ENCODE measurements at regions not wholly inside any gene's neighbourhood (a gene's known extent, or its start where the extent isn't known, plus 50 kb on each side); places are given as distances from the start of the nearest gene placed in this dataset.
"Not testable (repeated sequence)": the region's sequence is repeated elsewhere in the genome, so short reads cannot be mapped to it uniquely, and the experiment has no call there.

DNA sequence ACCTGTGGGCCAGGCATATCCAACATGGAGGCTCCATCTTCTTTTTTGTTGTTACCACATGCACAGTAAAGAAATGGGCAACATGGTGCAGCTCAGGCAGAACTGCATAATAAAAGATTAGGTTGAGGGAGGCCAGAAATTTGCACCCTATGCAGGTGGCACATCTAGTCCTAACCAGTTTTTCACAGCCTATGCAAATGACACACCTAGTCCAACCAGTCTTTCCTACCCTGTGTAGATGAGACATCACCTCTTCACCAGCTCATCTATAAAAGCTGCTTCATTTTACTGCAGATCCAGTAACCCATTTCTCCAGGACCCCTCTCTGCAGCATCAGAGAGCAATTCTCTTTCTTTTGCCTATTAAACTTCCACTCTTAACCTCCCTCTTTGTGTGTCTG lies 411.0 kb upstream of the PCDH15 start:
- Histone ChIP-seq H3K36me3 (ENCODE audit: control insufficient read depth, insufficient read depth, low read length) (no peaks in the 10 kb centered on the region), H3K4me3 (ENCODE audit: low read length) (no peak overlapping the region), H3K9me3 (ENCODE audit: control insufficient read depth, low read length) (no peaks in the 10 kb centered on the region), H3K4me1 (ENCODE audit: control insufficient read depth, insufficient read depth, low read length) (no peaks in the 10 kb centered on the region), H3K27me3 (ENCODE audit: control insufficient read depth, insufficient read depth, low read length) (no peaks in the 10 kb centered on the region), H3K9ac (ENCODE audit: low read length) (no peak overlapping the region)

DNA sequence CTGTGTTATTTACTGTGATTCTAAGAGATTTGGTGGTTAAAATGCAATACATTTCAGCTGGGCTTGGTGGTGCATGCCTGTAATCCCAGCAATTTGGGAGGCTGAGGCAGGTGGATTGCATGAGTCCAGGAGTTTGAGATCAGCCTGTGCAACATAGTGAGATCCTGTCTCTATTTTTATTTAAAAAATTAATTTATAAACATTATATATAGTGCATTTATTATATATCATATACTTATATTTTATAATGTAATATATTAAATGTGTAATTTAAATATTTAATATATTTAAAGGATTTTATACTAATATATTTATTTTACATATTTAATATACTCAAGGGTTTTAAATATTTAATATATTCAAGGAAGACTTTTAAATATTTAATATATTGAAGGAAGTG lies 402.8 kb upstream of the PCDH15 start:
- Histone ChIP-seq H3K27me3 (ENCODE audit: control insufficient read depth, insufficient read depth, low read length) (no peaks in the 10 kb centered on the region), H3K9me3 (ENCODE audit: control insufficient read depth, low read length) (no peaks in the 10 kb centered on the region), H3K4me1 (ENCODE audit: control insufficient read depth, insufficient read depth, low read length) (no peaks in the 10 kb centered on the region), H3K4me3 (ENCODE audit: low read length) (no peak overlapping the region), H3K36me3 (ENCODE audit: control insufficient read depth, insufficient read depth, low read length) (no peaks in the 10 kb centered on the region), H3K9ac (ENCODE audit: low read length) (no peak overlapping the region)

GRCh38 chr10:55203319-55203718 lies 402.3 kb upstream of the PCDH15 start:
- Histone ChIP-seq H3K9ac (ENCODE audit: low read length) (no peak overlapping the region), H3K27me3 (ENCODE audit: control insufficient read depth, insufficient read depth, low read length) (no peaks in the 10 kb centered on the region), H3K4me1 (ENCODE audit: control insufficient read depth, insufficient read depth, low read length) (no peaks in the 10 kb centered on the region), H3K4me3 (ENCODE audit: low read length) (no peak overlapping the region), H3K36me3 (ENCODE audit: control insufficient read depth, insufficient read depth, low read length) (no peaks in the 10 kb centered on the region), H3K9me3 (ENCODE audit: control insufficient read depth, low read length) (no peaks in the 10 kb centered on the region)

GRCh38 chr10:55200020-55200419 lies 399.0 kb upstream of the PCDH15 start:
- Histone ChIP-seq H3K9me3 (ENCODE audit: control insufficient read depth, low read length) (no peaks in the 10 kb centered on the region), H3K36me3 (ENCODE audit: control insufficient read depth, insufficient read depth, low read length) (no peaks in the 10 kb centered on the region), H3K27me3 (ENCODE audit: control insufficient read depth, insufficient read depth, low read length) (no peaks in the 10 kb centered on the region), H3K4me1 (ENCODE audit: control insufficient read depth, insufficient read depth, low read length) (no peaks in the 10 kb centered on the region), H3K4me3 (ENCODE audit: low read length) (no peak overlapping the region), H3K9ac (ENCODE audit: low read length) (no peak overlapping the region)

GRCh38 chr10:55191236-55191860 lies 390.3 kb upstream of the PCDH15 start:
- Histone ChIP-seq H3K9me3 (ENCODE audit: control insufficient read depth, low read length) (no peaks in the 10 kb centered on the region), H3K9ac (ENCODE audit: low read length) (no peak overlapping the region), H3K4me1 (ENCODE audit: control insufficient read depth, insufficient read depth, low read length) (no peaks in the 10 kb centered on the region), H3K36me3 (ENCODE audit: control insufficient read depth, insufficient read depth, low read length) (no peaks in the 10 kb centered on the region), H3K27me3 (ENCODE audit: control insufficient read depth, insufficient read depth, low read length) (no peaks in the 10 kb centered on the region), H3K4me3 (ENCODE audit: low read length) (no peak overlapping the region)

GRCh38 chr10:55183993-55184392 lies 383.0 kb upstream of the PCDH15 start:
- Histone ChIP-seq H3K4me1 (ENCODE audit: control insufficient read depth, insufficient read depth, low read length) (no peaks in the 10 kb centered on the region), H3K36me3 (ENCODE audit: control insufficient read depth, insufficient read depth, low read length) (no peaks in the 10 kb centered on the region), H3K4me3 (ENCODE audit: low read length) (no peak overlapping the region), H3K9ac (ENCODE audit: low read length) (no peak overlapping the region), H3K27me3 (ENCODE audit: control insufficient read depth, insufficient read depth, low read length) (no peaks in the 10 kb centered on the region), H3K9me3 (ENCODE audit: control insufficient read depth, low read length) (no peaks in the 10 kb centered on the region)

DNA sequence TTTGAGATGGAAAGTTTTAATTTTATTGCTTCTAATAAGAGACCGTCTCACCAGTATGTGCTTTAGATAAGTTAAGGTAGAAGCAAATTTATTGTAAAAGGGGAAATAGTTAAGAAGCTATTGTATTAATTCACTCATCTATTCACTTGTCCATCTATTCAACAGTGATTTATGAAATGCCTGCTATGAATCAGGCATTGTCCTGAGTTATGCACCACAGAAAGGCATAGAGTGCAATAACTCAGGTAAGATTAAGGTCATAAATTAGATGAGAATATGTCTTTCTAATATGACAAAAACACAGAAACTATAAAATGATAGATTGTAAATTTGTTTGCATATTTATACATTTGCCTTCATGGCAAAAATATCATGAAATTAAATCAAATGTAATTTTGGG lies 379.3 kb upstream of the PCDH15 start:
- H3K9ac ChIP-seq (ENCODE audit: low read length): no peak overlapping the region

DNA sequence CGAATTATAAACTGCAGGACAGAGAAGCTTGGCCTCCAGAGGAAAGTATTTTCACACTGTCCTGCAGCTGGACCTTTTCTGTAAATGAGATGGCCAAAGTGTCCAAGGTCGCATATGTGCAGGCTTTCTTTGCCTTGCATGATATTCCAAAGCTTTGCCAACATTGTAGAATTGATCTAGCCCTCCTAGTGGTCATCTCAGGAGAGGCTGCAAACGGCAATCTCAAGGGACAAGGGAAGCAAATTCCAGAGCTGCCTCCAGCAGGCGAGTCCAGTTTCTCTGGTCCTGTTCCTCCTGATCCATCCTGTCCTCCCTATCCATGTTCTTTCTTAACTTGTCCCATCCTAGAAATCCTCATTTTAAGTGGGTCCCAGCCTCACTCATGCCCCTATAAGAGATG lies 373.4 kb upstream of the PCDH15 start:
- no peak overlapping the region for H3K9ac ChIP-seq (ENCODE audit: low read length)
- no peaks in the 10 kb centered on the region for H3K9me3 ChIP-seq (ENCODE audit: control insufficient read depth, low read length)
- H3K4me3 ChIP-seq (ENCODE audit: low read length): no peak overlapping the region
- H3K36me3 ChIP-seq (ENCODE audit: control insufficient read depth, insufficient read depth, low read length): no peaks in the 10 kb centered on the region
- no peaks in the 10 kb centered on the region for H3K27me3 ChIP-seq (ENCODE audit: control insufficient read depth, insufficient read depth, low read length)
- H3K4me1 ChIP-seq (ENCODE audit: control insufficient read depth, insufficient read depth, low read length): no peaks in the 10 kb centered on the region

More for the DNA sequence above, 379.3 kb upstream of the PCDH15 start:
- no peaks in the 10 kb centered on the region for H3K27me3 ChIP-seq (ENCODE audit: control insufficient read depth, insufficient read depth, low read length)
- H3K4me3 ChIP-seq (ENCODE audit: low read length): no peak overlapping the region
- H3K36me3 ChIP-seq (ENCODE audit: control insufficient read depth, insufficient read depth, low read length): no peaks in the 10 kb centered on the region
- no peaks in the 10 kb centered on the region for H3K4me1 ChIP-seq (ENCODE audit: control insufficient read depth, insufficient read depth, low read length)
- no peaks in the 10 kb centered on the region for H3K9me3 ChIP-seq (ENCODE audit: control insufficient read depth, low read length)

- Histone ChIP-seq H3K9me3 (ENCODE audit: control insufficient read depth, low read length) (no peaks in the 10 kb centered on the region), H3K9ac (ENCODE audit: low read length) (no peak overlapping the region), H3K4me3 (ENCODE audit: low read length) (no peak overlapping the region), H3K4me1 (ENCODE audit: control insufficient read depth, insufficient read depth, low read length) (no peaks in the 10 kb centered on the region), H3K27me3 (ENCODE audit: control insufficient read depth, insufficient read depth, low read length) (no peaks in the 10 kb centered on the region), H3K36me3 (ENCODE audit: control insufficient read depth, insufficient read depth, low read length) (no peaks in the 10 kb centered on the region)
Measured at GRCh38 chr10:55169493-55169892, 368.5 kb upstream of the PCDH15 start.

GRCh38 chr10:55168343-55168742 lies 367.3 kb upstream of the PCDH15 start:
- Histone ChIP-seq H3K4me1 (ENCODE audit: control insufficient read depth, insufficient read depth, low read length) (no peaks in the 10 kb centered on the region), H3K4me3 (ENCODE audit: low read length) (no peak overlapping the region), H3K9me3 (ENCODE audit: control insufficient read depth, low read length) (no peaks in the 10 kb centered on the region), H3K36me3 (ENCODE audit: control insufficient read depth, insufficient read depth, low read length) (no peaks in the 10 kb centered on the region), H3K9ac (ENCODE audit: low read length) (no peak overlapping the region), H3K27me3 (ENCODE audit: control insufficient read depth, insufficient read depth, low read length) (no peaks in the 10 kb centered on the region)

- H3K4me1 ChIP-seq (ENCODE audit: control insufficient read depth, insufficient read depth, low read length): no peaks in the 10 kb centered on the region
- H3K4me3 ChIP-seq (ENCODE audit: low read length): no peak overlapping the region
- H3K9ac ChIP-seq (ENCODE audit: low read length): no peak overlapping the region
- no peaks in the 10 kb centered on the region for H3K36me3 ChIP-seq (ENCODE audit: control insufficient read depth, insufficient read depth, low read length)
- no peaks in the 10 kb centered on the region for H3K9me3 ChIP-seq (ENCODE audit: control insufficient read depth, low read length)
- H3K27me3 ChIP-seq (ENCODE audit: control insufficient read depth, insufficient read depth, low read length): no peaks in the 10 kb centered on the region
Measured at GRCh38 chr10:55163388-55163979, 362.5 kb upstream of the PCDH15 start.

DNA sequence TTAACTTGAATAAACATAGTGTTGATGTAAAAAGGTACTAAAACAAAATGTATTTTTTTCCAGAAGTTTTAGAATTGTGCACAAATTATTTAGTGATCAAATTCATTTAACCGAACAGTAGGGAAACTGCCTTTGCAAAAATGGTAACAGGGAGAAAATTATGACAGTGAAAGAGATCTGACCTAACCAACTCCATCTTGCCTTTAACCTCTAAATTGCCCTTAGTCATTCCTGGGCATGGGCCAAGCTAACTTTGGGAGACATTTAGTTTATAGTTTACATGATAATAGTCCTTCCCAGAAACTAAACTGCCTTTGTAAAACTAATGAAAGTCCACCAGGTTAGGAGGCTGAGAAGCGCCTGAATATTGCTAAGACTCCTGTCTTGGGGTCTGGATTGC lies 361.3 kb upstream of the PCDH15 start:
- H3K4me3 ChIP-seq (ENCODE audit: low read length); H3K9me3 ChIP-seq (ENCODE audit: control insufficient read depth, low read length); H3K36me3 ChIP-seq (ENCODE audit: control insufficient read depth, insufficient read depth, low read length); H3K9ac ChIP-seq (ENCODE audit: low read length); H3K27me3 ChIP-seq (ENCODE audit: control insufficient read depth, insufficient read depth, low read length); H3K4me1 ChIP-seq (ENCODE audit: control insufficient read depth, insufficient read depth, low read length): not testable (repeated sequence)
